SH-SY5Y (cell line): ENCODE measurements at regions not wholly inside any gene's neighbourhood (a gene's known extent, or its start where the extent isn't known, plus 50 kb on each side); places are given as distances from the start of the nearest gene placed in this dataset.
A peak's percentile ranks its signal among the peaks of the same experiment; 100 is the strongest.

Experiments
- GATA2 ChIP-seq: IDR thresholded peaks from 2 replicates; pipeline ENCODE4 v1.6.1; 2011; ENCODE audit warnings: mild to moderate bottlenecking, low read depth, low read length
- GATA3 ChIP-seq: IDR thresholded peaks from 2 replicates; pipeline ENCODE4 v1.6.1; 2011; ENCODE audit warnings: low read depth, mild to moderate bottlenecking, low read length, moderate library complexity

DNA sequence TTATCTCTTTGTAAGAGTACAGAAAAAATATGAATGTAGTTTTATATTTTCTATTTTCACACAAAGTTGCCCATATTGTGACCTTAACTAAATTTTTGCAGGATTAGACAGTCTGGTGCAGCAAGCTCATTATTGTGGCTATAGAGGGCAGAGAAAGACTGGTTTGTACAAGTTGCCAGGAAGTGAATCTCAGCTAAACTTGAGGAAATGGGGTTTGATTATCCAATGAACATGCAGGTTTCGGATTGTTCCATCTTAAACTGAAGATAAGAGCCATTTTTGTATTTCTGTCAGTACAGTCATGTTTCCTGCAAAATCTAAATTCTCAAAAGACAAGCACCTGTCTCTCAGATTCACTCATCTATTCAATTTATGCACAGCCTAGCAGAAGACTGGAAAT lies 390.9 kb downstream of the MMUT start:
- no peak for TF ChIP-seq GATA2
- TF ChIP-seq GATA3 = no peak

DNA sequence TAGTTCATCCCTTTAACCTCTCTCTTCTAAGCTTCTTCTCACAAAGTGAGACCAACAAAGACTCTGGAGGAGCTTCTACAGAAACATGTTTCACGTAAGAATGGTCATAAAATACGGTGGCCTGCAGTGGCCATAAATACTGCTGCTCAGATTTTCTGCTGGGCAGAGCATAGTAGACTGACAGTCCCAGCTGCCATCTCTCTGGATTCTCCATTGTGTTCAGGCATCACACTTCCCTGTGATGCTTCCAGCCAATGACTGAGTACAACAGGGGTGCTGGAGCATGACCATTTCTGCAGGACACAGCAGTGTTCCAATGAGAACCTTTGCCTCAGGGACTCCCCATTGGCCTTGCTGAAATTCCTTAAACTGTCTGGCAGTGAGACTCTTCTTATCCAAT lies 392.6 kb downstream of the MMUT start:
- no peak for TF ChIP-seq GATA2
- TF ChIP-seq GATA3 = no peak

DNA sequence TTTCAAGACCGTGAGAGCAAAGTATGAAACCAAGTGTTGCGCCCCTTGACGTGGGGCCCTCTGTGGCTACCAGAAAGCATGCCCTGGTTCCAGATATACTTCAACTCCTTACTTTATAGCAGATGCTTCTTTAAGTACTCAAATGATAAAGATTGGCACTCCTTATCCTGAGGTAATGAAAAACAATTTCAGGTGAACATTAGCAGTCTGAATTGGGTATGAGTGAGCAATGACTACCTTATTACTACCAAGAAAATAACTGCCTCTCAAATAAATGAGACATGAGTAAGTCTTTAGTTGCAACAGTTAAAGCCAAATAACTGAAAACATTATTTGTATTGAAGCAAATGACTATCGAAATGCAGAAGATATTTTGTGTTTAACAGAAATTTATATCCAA lies 408.7 kb downstream of the MMUT start:
- TF ChIP-seq GATA3 = no peak
- TF ChIP-seq GATA2 = no peak

DNA sequence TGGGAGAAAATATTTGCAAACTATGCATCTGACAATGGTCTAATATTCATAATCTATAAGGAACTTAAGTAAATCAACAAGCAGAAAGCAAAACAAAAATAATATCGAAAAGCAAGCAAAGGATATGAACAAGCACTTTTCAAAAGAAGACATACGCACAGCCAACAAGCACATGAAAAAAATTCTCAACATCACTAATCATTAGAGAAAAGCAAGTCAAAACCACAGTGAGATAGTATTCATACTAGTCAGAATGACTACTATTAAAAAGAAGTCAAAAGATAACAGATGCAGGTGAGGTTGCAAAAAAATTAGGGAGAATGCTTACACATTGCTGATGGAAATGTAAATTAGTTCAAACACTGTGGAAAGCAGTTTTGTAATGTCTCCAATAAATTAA lies 410.2 kb downstream of the MMUT start:
- TF ChIP-seq GATA3 (no peak), GATA2 (no peak)

DNA sequence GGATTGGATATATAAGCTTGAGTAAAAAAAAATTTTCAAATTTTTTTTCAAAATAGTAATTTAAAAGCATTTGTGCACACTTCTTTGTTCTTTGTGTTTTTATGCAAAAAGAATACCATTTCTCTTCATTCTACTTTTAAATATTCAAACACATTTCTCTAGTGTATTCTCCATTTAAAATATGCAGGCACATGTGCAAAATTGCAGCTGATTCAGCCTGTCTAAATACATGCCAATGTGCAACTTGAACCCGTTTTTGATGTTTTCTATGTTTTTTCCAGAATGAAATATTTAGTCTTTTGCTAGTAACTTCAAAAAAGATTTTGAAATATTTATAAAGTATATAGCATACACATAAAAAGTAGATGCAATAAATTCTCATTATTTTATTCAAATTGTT lies 411.8 kb downstream of the MMUT start:
- TF ChIP-seq GATA2 (no peak), GATA3 (no peak)

DNA sequence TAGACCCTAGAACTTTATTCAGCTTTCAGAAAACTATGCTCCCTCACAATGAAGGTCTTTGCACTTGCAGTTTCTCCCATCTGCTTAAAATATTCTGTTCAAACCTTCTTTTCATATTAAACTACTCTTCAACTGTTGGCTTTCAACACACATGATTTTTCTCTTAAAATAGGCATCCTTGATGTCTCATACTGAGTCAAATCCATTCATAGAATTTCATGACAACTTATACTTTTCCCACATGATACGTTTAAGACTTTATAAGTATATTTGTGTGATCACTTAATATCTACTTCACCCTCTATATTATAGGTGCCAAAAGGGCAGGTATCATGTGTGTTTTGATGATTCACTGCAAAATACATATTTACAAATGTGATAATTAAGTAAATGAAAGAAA lies 412.5 kb downstream of the MMUT start:
- no peak for TF ChIP-seq GATA2
- no peak for TF ChIP-seq GATA3

DNA sequence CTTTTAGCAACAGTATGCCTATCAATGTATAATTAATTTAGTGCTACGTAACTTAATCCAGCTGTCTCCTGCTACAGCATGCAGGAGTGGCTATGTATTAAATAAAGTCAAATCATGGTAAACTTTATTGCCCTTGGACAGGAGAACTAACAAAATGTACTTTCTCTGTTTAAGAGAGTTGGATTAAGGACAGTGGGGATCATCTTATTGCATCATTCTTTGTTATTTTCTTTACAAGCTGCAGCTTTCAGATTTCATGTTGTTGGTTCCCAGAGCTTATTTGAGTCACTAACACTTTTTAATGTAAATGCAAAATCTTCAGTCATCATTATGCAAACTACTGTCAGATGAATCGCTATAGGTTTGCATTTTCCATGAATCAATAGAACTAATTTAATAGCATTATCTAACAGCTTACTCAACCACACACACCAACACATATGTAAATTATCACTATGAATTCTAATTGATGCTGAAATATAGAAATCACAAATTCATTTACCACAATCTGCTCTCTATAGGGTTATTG lies 424.7 kb downstream of the MMUT start:
- TF ChIP-seq GATA3 (no peak), GATA2 (no peak)

DNA sequence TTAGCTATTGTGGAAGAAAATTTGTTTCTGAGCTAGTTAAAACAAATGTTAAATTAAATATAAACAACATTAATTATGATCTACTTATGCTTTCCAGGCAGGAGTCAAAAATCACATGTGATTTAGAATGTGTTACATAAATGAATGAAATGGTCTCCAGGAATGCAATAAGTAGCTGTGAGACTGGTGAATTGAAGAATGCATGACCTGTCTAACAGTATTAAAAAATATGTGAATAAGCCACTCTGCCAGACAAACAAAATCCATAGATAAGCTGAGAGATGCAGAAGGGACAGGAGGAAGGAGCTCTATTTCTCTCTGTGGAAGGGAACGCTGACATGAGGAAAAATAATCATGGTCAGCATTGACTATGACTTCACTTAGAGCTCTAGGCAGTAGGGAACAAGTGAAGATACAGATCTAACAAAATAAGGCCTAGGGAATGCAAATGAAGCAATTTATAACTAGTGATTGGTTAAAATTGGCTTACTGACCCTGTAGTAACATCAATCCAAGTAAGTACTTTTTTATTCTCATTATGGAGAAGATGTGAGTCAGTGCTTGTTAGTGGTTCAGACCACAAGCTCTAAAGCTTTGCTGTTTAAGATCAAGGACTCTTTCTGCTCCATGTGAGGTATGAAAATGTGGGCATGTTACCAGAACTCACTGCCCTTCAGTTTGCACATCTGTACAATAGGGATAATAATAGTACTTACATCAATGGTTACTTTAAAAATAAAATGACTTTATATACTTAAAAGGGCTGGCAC lies 432.6 kb downstream of the MMUT start:
- TF ChIP-seq GATA3 (no peak), GATA2 (no peak)

DNA sequence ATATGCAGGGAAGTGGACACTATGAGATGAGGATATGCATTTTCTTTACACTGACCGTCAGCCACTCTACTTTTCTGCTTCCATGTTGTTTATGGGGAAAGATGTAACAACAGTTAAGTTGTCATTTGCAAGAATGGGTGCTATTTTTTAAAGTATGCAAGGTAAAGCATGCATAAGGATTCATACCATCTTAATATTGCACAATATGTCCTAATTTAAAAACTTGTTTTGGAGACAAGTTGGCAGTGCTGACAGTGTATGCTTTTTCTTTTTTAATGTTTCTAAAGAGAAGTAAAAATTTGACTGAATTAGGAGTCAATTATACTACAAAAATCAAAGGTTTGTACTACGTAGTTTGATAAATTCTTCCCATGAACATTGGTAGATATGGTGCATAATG lies 435.4 kb downstream of the MMUT start:
- TF ChIP-seq GATA3 = no peak
- no peak for TF ChIP-seq GATA2

DNA sequence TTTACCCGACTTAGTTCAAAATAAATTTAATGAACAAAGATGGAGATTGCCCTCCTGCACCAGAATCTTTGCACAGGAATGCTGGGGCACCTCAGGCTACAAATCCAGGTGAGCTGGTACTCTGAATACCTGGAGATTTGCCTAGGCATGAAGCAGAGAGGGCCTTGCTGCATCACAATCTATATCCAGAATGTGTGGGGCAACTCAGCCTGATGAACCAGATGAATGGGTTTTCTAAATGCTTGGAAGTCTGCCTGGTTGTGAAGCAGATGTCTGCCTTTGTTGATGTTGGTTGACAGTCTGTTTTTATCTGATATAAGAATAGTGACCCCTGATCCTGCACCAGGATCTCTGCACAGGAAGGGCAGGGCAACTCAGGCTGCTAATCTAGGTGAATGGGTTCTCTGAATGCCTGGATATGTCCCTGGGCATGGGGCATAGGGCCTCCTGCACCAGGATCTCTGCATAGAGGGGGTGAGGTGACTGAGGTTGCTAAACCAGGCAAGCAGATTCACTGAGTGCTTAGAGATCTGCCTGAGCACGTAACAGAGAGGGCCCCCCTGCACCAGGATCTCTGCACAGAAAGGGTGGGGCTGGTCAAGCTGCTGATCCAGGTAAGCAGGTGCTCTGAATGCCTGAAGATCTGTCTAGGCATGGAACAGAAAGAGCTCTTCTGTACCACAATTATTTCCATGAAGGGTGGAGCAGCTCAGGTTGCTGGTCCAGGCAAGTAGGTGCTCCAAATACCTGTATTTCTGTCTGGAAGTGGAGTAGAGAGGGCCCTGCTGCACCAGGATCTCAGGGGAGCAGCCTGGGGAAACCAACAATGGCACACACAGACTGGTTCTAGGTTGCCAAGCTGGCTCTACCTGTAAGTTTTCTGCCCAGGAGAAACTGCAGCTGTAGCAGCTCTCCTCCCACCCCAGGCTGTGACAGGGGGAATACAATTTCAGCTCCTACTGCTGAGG lies 437.5 kb downstream of the MMUT start:
- TF ChIP-seq GATA3 (no peak), GATA2 (no peak)

DNA sequence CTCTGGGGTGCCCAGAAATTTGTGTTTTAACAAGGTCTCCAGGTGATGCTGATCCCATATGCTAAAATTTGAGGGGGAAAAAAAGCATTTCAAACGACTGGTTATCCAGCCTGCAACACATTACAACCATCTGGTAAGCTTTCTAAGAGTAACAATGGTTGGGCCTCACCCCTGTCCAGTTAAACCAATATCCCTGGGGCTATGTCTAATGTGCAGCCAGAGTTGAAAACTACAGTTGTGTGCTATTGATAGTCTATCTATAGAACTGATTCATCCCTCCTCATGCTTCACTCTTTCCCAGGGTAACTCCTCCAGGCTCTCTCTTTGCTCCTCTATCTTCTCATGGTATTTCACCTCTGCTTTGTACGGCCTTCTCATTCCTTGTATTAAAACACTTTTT lies 458.3 kb downstream of the MMUT start:
- TF ChIP-seq GATA2 = no peak
- no peak for TF ChIP-seq GATA3

DNA sequence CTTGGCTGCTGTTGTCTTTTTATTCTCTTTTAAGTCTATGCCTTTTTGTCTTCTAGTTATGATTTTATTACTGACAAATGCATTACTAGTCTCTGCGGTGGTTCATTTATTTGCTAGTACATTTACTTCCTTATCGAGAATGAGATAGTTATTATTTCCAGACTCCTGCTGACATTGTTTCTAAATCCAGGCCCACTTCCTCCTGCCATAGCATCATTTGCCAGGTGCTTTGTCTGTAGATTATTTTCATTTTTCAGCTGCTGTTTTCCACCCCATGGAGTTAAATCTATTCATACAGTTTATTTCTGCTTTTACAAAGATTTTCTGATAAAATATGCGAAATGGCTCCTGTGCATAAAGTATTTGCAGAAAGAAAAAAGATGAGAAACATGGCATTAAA lies 459.7 kb downstream of the MMUT start:
- peak; percentile 53; the same call in 1 of the 2 replicates for TF ChIP-seq GATA2
- peak; percentile 34; the same call in 1 of the 2 replicates for TF ChIP-seq GATA3

DNA sequence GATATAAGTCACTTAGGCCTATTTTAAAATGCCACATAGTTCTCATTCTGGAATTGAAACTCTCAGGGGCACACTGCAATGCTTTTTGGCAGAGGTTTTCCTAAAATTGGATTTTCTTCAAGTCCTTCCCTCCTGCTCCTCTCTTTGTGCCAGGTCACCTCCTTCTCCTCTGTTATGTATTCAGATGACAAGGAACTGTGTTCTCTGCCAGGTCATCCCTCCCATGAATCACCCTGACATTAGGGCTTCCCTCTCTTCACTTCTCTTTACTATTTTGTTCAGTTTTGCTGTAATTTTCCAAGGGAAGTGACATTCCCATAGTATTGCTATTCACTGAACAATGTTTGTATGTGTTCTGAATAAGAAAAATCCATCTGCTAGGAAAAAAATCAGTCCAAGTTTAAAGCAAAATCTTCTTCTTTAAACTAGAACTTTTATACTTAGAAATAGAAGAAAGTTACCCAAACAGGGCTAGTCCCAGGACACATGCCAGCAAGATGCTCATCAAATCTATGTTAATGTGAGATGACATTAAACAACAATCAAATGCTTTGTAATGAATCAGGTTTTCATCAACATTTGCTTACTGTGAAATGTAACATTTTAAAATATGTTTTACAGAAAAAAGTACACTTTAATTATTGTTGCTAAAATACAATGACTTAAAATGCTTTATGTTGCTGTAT lies 461.1 kb downstream of the MMUT start:
- no peak for TF ChIP-seq GATA2
- no peak for TF ChIP-seq GATA3

DNA sequence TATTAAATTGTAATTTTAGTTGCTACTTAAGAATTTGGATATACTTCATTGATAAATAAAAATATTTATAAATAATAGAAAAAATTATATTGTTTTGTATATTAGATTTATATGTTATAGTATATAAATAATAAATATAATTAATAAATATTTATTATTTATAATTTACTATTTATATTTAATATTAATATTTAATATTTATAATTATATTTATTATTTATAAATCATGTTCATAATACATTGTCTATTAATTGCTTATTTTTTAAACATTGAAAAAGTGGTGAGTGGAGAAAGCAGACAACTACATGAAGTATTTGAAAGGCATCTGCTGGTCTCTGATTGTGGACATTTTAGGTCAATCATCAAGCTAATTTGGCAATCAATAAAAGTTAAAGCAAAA lies 464.5 kb downstream of the MMUT start:
- TF ChIP-seq GATA2 = no peak
- no peak for TF ChIP-seq GATA3
